Esophagus squamous epithelium (tissue), 5 donors: ENCODE measurements at regions not wholly inside any gene's neighbourhood (a gene's known extent, or its start where the extent isn't known, plus 50 kb on each side); places are given as distances from the start of the nearest gene placed in this dataset.

Experiments used
- DNase-seq: peaks from one replicate; lab custom pipeline; 2025; lab: John Stamatoyannopoulos, UW
- H3K27ac ChIP-seq, 4 donors: fragments of 200-600 bp; sonication (generic); one replicate each; pipeline ENCODE4 v1.5.1; 2016 to 2019; ENCODE audit warnings: mild to moderate bottlenecking in 1 of 4
- H3K27me3 ChIP-seq, 4 donors: fragments of 200-600 bp; sonication (generic); 1 replicate in 3 of 4; 2 replicates in 1 of 4; pipeline versions ENCODE4 v1.5.1 to v1.6.0; 2017 to 2021; ENCODE audit warnings: antibody characterized with exemption in 1 of 4
- H3K36me3 ChIP-seq, 3 donors: fragments of 200-600 bp; sonication (generic); one replicate each; pipeline ENCODE4 v1.5.1; 2016 to 2019
- H3K4me1 ChIP-seq, 3 donors: fragments of 200-600 bp; sonication (generic); one replicate each; pipeline ENCODE4 v1.5.1; 2017 to 2019
- H3K4me3 ChIP-seq, 4 donors: fragments of 200-600 bp; sonication (generic); 1 replicate in 3 of 4; 2 replicates in 1 of 4; pipeline ENCODE4 v1.5.1; 2016 to 2019; ENCODE audit warnings: mild to moderate bottlenecking in 2 of 4, moderate library complexity in 1 of 4
- H3K9me3 ChIP-seq, 3 donors: fragments of 200-600 bp; sonication (generic); one replicate each; pipeline ENCODE4 v1.5.1; 2016 to 2019
- POLR2A ChIP-seq, 4 donors: fragments of 450-650 bp; IDR thresholded peaks; one replicate each; pipeline ENCODE4 v1.6.1; 2017; ENCODE audit warnings: antibody characterized with exemption in 4 of 4, mild to moderate bottlenecking in 4 of 4, moderate library complexity in 3 of 4
- WGBS, 2 donors: methylation state at CpG; one replicate each; pipeline ENCODE4 v1.1.5; 2018; 5-methylcytosine and 5-hydroxymethylcytosine counted together
- intact Hi-C: fragments of 100-400 bp; cut with DNase I; formaldehyde crosslinking; loops from one replicate; pipeline ENCODE4 v1.15.0; 2022
- TF ChIP-seq, protein P1 (sequence below), 6 experiments: fragments of 450-650 bp in 4 of 6; fragments of 200-600 bp in 2 of 6; sonication (generic) in 2 of 6; IDR thresholded peaks; one replicate each; pipeline ENCODE4 v1.5.1; 2016 to 2019; ENCODE audit warnings: antibody characterized with exemption in 6 of 6, mild to moderate bottlenecking in 4 of 6, moderate library complexity in 4 of 6
- donor health status: DM: yes; HTN: yes; CAD: no.

DNA sequence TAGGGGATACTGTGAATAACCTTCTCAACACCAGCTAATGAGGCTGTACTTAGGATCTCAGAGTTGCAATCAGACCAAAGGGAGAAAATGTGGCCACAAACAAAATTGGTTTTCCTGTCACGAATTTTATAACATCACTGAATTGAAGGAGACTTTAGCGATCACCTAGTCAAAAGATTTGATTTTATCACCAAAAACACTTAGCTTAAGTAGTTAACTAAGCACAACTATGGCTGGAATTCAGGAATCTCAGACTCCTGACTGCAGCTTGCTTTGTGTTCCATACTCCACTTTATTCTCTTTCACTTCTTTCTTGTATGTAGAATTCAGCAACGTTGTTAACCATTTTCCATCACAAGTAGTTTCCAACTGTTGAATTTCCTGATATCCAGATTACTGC is 152.0 kb downstream of the SLC16A9 start:
- Histone ChIP-seq H3K4me1 (peaks cover 0 to 3% (median 0%) of the 10 kb centered on the region in 3 donors), H3K27ac (no peak overlapping the region)
- 44 to 48% methylated on average over 3 of the region's 3 CpGs for WGBS, 2 donors

DNA sequence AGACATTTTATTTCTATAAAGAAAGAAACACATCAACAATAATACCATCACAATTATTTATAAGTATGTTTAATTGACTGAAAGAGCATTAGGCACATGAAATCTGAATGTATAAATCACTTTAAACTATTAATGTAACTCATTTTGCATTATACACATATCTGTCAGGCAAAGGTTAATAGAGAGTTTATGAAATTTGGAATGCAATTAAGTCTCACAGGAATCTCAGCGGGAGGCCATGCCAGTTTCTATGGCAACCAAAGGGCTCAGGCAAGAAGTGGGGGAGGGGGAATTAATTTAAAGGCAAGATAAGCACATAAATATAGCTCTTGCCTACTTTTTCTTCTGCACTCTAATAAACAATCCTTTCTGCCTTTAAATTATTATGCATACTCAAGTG is 152.6 kb downstream of the SLC16A9 start:
- no peaks in the 10 kb centered on the region for H3K9me3 ChIP-seq
- no peak for DNase-seq
- intact Hi-C loops, result no loop called here
- no peaks in the 10 kb centered on the region for H3K27me3 ChIP-seq
- no peak overlapping the region for H3K27ac ChIP-seq
- H3K4me3 ChIP-seq, result no peak overlapping the region
- no peak for TF ChIP-seq POLR2A (IDR thresholded peaks at IDR 0.05)
- TF ChIP-seq, protein P1, sequence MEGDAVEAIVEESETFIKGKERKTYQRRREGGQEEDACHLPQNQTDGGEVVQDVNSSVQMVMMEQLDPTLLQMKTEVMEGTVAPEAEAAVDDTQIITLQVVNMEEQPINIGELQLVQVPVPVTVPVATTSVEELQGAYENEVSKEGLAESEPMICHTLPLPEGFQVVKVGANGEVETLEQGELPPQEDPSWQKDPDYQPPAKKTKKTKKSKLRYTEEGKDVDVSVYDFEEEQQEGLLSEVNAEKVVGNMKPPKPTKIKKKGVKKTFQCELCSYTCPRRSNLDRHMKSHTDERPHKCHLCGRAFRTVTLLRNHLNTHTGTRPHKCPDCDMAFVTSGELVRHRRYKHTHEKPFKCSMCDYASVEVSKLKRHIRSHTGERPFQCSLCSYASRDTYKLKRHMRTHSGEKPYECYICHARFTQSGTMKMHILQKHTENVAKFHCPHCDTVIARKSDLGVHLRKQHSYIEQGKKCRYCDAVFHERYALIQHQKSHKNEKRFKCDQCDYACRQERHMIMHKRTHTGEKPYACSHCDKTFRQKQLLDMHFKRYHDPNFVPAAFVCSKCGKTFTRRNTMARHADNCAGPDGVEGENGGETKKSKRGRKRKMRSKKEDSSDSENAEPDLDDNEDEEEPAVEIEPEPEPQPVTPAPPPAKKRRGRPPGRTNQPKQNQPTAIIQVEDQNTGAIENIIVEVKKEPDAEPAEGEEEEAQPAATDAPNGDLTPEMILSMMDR (IDR thresholded peaks at IDR 0.05), result no peak
- WGBS, 2 donors, result 14 to 21% methylated on average over 1 of the region's 1 CpG
- peaks cover 0 to under 1% (median 0%) of the 10 kb centered on the region in 3 donors for H3K4me1 ChIP-seq
- no peaks in the 10 kb centered on the region for H3K36me3 ChIP-seq

More for the DNA sequence above, 152.0 kb downstream of the SLC16A9 start:
- DNase-seq, result no peak
- TF ChIP-seq, protein P1 (IDR thresholded peaks at IDR 0.05), result no peak
- TF ChIP-seq POLR2A (IDR thresholded peaks at IDR 0.05), result no peak
- intact Hi-C loops, result no loop called here
- Histone ChIP-seq H3K27me3 (no peaks in the 10 kb centered on the region), H3K9me3 (no peaks in the 10 kb centered on the region), H3K36me3 (no peaks in the 10 kb centered on the region), H3K4me3 (no peak overlapping the region)

DNA sequence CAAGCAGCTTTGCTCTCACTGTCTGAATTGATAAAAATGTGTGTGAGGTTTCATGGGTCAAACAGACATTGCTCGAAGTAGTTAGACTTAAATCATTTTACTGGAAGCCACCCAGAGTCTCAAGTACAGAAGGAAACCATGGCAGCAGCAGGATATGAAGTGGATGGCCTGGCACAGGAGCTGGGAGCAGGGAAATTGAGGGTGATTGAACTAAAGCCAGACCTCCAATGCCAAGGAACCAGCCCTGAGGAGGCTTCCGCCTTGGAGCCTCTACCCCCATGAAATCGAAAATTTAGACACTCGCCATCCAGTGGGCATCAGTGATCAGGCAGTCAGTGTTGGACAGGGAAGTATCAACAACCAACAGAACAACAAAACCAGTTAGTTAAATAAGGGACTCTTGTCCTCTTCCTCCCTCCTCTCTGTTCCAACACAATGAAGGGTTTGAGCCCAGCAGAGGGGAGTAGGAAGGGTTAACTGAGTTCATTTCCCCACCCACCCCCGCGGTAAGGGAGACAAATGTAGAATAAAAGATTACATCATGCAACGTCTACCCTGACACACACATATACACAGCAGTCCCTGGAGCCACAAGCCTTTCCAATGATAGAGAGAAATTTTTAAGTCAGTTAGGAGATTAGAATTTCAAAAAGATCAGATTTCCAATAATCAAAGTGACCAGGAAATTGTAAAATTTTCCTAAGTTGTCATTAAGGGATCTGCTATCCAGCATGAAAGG is 156.3 kb downstream of the SLC16A9 start:
- no peaks in the 10 kb centered on the region for H3K9me3 ChIP-seq
- no peaks in the 10 kb centered on the region for H3K4me1 ChIP-seq
- H3K4me3 ChIP-seq, result no peak overlapping the region
- no peak overlapping the region for H3K27ac ChIP-seq
- DNase-seq, result no peak
- intact Hi-C loops, result no loop called here
- no peaks in the 10 kb centered on the region for H3K27me3 ChIP-seq
- H3K36me3 ChIP-seq, result no peaks in the 10 kb centered on the region
- TF ChIP-seq POLR2A (IDR thresholded peaks at IDR 0.05), result no peak
- TF ChIP-seq, protein P1 (IDR thresholded peaks at IDR 0.05), result no peak
- WGBS, 2 donors, result 55 to 60% methylated on average over 7 of the region's 7 CpGs

DNA sequence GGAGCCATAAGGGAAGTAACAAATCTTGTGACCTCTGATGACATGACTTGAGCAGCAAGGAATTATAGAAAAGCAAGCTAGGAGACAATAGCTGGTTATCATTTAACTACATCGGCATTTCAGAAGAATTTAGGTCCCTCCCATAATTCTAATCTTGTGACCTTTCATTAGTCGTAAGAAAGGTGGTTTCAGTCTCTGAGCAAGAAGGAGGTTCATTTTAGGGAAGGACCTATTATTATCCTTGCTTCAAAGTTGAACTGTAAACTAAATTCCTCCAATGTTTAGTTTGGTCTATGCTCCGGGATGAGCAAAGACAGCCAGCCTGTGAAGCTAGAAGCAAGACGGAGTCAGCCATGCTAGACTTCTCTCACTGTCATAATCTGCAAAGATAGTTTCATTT is 159.6 kb downstream of the SLC16A9 start:
- DNase-seq, result no peak
- TF ChIP-seq, protein P1 (IDR thresholded peaks at IDR 0.05), result no peak
- no peak for TF ChIP-seq POLR2A (IDR thresholded peaks at IDR 0.05)
- no peaks in the 10 kb centered on the region for H3K9me3 ChIP-seq
- H3K27ac ChIP-seq, result no peak overlapping the region
- H3K4me3 ChIP-seq, result no peak overlapping the region
- intact Hi-C loops, result no loop called here
- WGBS, 2 donors, result 72 to 81% methylated on average over 4 of the region's 4 CpGs
- no peaks in the 10 kb centered on the region for H3K4me1 ChIP-seq
- no peaks in the 10 kb centered on the region for H3K36me3 ChIP-seq
- H3K27me3 ChIP-seq, result no peaks in the 10 kb centered on the region

DNA sequence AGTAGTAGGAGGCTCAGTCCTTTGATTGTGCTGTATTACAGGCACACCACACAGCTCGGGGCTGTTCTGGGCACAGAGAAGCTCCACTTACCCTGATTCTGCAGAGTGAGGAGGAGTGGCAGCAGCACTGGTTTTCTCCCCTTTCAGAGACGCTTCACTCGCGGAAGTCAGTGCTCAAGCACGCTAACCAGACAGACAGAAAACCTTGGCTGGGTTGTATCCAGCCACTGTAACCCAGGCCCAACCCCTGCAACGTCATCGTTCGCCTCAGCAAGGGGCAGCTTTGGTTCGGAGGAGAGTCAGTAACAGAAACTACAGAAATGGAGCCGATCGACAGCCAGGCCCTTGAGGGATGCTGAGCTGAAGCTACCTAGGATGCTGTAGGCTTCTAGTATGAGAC is 171.0 kb downstream of the SLC16A9 start:
- Histone ChIP-seq H3K27me3 (no peaks in the 10 kb centered on the region), H3K4me3 (no peak overlapping the region), H3K27ac (no peak overlapping the region), H3K9me3 (no peaks in the 10 kb centered on the region), H3K36me3 (no peaks in the 10 kb centered on the region), H3K4me1 (peaks cover 0 to 21% (median 7%) of the 10 kb centered on the region in 3 donors)
- WGBS, 2 donors, result 60 to 84% methylated on average over 1 to 11 of the region's 11 CpGs
- DNase-seq, result no peak
- no peak for TF ChIP-seq POLR2A (IDR thresholded peaks at IDR 0.05)
- TF ChIP-seq, protein P1 (IDR thresholded peaks at IDR 0.05), result no peak
- intact Hi-C loops, result no loop called here
